SJCRH30 (cell line): ENCODE measurements at regions not wholly inside any gene's neighbourhood (a gene's known extent, or its start where the extent isn't known, plus 50 kb on each side); places are given as distances from the start of the nearest gene placed in this dataset.

Source experiments
- DNase-seq, 2 experiments: peaks; one replicate each; pipeline ENCODE4 v3.0.0-alpha.2; 2015 to 2020
- H3K27ac ChIP-seq: fragments of 250-450 bp; sonication (Bioruptor Pico); 2 replicates; pipeline ENCODE4 v1.5.1; 2020; ENCODE audit warnings: mild to moderate bottlenecking, moderate library complexity
- H3K27me3 ChIP-seq: fragments of 250-450 bp; sonication (Bioruptor Pico); 2 replicates; pipeline ENCODE4 v1.5.1; 2020; ENCODE audit warnings: mild to moderate bottlenecking, moderate library complexity
- H3K36me3 ChIP-seq: fragments of 250-450 bp; sonication (Bioruptor Pico); 2 replicates; pipeline ENCODE4 v1.5.1; 2020; ENCODE audit warnings: mild to moderate bottlenecking, moderate library complexity
- H3K4me1 ChIP-seq: fragments of 250-450 bp; sonication (Bioruptor Pico); 2 replicates; pipeline ENCODE4 v1.5.1; 2020; ENCODE audit warnings: mild to moderate bottlenecking, moderate library complexity
- H3K4me3 ChIP-seq: fragments of 250-450 bp; sonication (Bioruptor Pico); 2 replicates; pipeline ENCODE4 v1.5.1; 2020; ENCODE audit warnings: mild to moderate bottlenecking, moderate library complexity
- H3K9me3 ChIP-seq: fragments of 250-450 bp; sonication (Bioruptor Pico); replicated peaks from 2 replicates; pipeline ENCODE4 v1.5.1; 2020; ENCODE audit warnings: mild to moderate bottlenecking, moderate library complexity

GRCh38 chr15:93986400-93986984 is 244.9 kb upstream of the MCTP2 start:
- no peak overlapping the region for H3K27ac ChIP-seq
- no peak overlapping the region for H3K4me3 ChIP-seq
- peaks cover 44% of the 10 kb centered on the region for H3K4me1 ChIP-seq
- no peak for DNase-seq
- no peaks in the 10 kb centered on the region for H3K9me3 ChIP-seq
- no peaks in the 10 kb centered on the region for H3K36me3 ChIP-seq
- no peaks in the 10 kb centered on the region for H3K27me3 ChIP-seq

DNA sequence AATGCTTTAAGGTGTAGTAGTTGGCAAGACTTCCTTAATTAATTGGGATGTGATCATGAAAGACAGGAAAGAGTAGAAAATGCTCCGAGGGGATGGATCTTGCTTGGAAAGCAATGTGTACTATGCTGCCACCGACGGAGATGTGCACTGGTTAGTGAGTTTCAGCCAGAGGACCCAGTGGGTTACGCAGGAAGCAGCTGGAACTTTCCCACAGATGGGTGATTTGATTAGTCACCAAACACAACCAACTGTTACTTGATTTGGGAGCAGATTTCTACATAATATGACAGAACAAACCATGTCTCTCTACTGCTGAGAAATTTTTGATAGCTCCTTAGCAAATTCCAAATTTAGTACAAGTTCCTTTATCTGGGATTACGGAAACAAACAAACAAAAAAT is 245.4 kb upstream of the MCTP2 start:
- Histone ChIP-seq H3K27me3 (no peaks in the 10 kb centered on the region), H3K4me3 (no peak overlapping the region), H3K9me3 (no peaks in the 10 kb centered on the region), H3K36me3 (no peaks in the 10 kb centered on the region), H3K4me1 (peaks cover 45% of the 10 kb centered on the region), H3K27ac (no peak overlapping the region)
- peak in 1 of 2 experiments; percentile 28 for DNase-seq

DNA sequence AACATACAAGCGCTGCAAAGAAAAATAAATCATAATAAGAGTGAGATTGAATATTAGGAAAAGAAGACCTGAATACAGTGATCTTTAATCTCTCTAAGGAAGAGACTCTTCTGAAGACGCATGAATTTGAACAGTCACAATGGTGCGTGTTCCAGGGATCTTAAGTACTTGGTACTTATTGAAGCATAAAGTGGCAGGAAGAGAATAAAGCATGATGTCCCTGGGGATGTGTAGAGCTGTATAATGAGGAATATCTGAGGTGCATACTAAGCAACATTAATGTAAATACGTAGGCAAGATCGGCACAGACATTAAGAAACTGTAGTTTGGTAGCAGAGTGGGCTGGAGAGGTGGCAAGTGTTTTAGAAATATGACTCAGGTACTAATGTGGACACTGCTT is 246.2 kb upstream of the MCTP2 start:
- no peaks in the 10 kb centered on the region for H3K36me3 ChIP-seq
- no peaks in the 10 kb centered on the region for H3K9me3 ChIP-seq
- H3K27ac ChIP-seq: no peak overlapping the region
- H3K4me1 ChIP-seq: peaks cover 51% of the 10 kb centered on the region
- DNase-seq: no peak
- no peak overlapping the region for H3K4me3 ChIP-seq
- H3K27me3 ChIP-seq: no peaks in the 10 kb centered on the region

DNA sequence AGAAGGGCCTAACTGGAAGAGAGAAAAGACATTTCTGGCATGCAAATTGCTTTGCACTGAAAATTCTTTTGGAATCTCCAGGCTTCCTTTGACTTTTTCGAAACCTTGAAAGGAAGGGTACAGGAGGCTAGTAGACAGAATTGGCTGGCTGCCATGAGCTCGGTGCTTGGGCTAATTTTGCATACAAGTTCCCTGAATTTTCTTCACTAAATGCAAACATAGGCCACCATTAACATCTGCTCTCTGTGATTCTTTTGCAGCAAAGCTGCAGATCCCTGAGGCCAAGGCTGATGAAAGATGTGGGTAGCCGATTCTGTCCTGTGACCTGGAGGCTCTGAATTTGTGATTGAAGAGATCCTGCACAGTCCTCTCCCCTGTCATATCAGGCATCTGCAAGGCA is 247.8 kb upstream of the MCTP2 start:
- peak; percentile 35 to 54 for DNase-seq
- no peaks in the 10 kb centered on the region for H3K27me3 ChIP-seq
- H3K36me3 ChIP-seq: no peaks in the 10 kb centered on the region
- peak overlapping the region; percentile 69 for H3K27ac ChIP-seq
- H3K4me1 ChIP-seq: peaks cover 44% of the 10 kb centered on the region
- no peaks in the 10 kb centered on the region for H3K9me3 ChIP-seq
- no peak overlapping the region for H3K4me3 ChIP-seq

- Histone ChIP-seq H3K9me3 (no peaks in the 10 kb centered on the region; the same call in 1 of the 2 replicates), H3K27ac (peak overlapping the region; percentile 69), H3K4me3 (no peak overlapping the region), H3K27me3 (no peaks in the 10 kb centered on the region), H3K36me3 (no peaks in the 10 kb centered on the region), H3K4me1 (peaks cover 44% of the 10 kb centered on the region)
- peak; percentile 58 to 84 for DNase-seq
These were observed 249.1 kb upstream of the MCTP2 start for GRCh38 chr15:93982226-93982727.

DNA sequence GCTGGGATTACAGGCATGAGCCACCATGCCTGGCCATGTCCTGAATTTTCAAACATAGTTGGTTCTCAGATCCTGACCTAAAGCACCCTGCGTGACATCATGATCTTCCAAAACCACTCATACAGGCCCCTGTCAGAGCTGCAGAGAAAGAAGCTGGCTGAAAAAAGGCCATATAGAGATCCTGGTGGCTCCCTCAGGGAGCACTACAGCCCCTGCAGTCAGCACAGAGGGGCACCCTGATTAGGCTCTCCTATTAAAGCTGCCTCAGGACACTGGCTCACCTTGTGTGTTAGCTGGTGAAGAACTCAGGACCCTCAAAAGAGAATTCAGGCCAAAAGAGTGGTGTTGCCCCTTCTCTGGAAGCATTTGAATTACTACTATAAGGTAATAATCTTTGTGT is 249.7 kb upstream of the MCTP2 start:
- peak in 1 of 2 experiments; percentile 54 for DNase-seq
- Histone ChIP-seq H3K27ac (peak overlapping the region; percentile 8; the same call in 1 of the 2 replicates), H3K36me3 (no peaks in the 10 kb centered on the region), H3K27me3 (no peaks in the 10 kb centered on the region), H3K9me3 (no peaks in the 10 kb centered on the region; the same call in 1 of the 2 replicates), H3K4me1 (peaks cover 44% of the 10 kb centered on the region), H3K4me3 (no peak overlapping the region)

DNA sequence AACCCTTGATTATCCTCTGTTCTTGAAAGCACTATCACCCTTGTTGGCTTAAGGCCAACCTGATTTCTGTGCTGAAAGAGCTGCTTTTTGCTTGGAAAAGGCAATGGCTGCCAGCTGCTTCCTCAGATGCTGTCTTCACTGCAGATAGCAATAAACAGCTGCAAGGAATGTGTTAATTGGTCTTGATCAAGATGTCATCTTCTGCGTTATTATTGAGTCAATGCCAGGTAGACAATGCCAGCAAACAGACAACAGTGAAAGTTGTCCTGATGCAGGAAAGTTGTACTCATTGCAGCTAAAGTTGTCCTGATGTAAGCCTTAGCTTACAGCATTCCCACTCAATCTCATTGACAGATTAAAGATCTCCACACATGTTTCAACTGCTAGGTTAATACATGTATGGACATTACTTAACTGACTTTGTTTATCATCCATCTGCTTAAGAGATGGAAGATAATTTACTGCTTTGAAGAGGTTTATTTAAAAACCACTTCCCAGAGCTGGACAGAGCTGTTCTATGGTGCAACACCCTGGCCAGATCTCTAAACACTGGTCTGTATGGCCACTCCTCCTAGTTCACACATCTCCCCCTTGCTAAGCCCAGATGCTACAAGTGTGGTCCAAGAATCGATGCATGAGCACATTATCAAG is 251.0 kb upstream of the MCTP2 start:
- peak; percentile 58 to 77 for DNase-seq
- no peak overlapping the region for H3K27ac ChIP-seq
- no peaks in the 10 kb centered on the region; the same call in 1 of the 2 replicates for H3K9me3 ChIP-seq
- H3K27me3 ChIP-seq: no peaks in the 10 kb centered on the region
- H3K4me1 ChIP-seq: peaks cover 36% of the 10 kb centered on the region
- no peak overlapping the region for H3K4me3 ChIP-seq
- no peaks in the 10 kb centered on the region for H3K36me3 ChIP-seq

GRCh38 chr15:93974804-93975481 is 256.4 kb upstream of the MCTP2 start:
- Histone ChIP-seq H3K27ac (no peak overlapping the region), H3K4me3 (no peak overlapping the region), H3K9me3 (no peaks in the 10 kb centered on the region; the same call in 1 of the 2 replicates), H3K27me3 (no peaks in the 10 kb centered on the region), H3K36me3 (no peaks in the 10 kb centered on the region), H3K4me1 (peaks cover 3% of the 10 kb centered on the region)
- peak; percentile 35 to 73 for DNase-seq

DNA sequence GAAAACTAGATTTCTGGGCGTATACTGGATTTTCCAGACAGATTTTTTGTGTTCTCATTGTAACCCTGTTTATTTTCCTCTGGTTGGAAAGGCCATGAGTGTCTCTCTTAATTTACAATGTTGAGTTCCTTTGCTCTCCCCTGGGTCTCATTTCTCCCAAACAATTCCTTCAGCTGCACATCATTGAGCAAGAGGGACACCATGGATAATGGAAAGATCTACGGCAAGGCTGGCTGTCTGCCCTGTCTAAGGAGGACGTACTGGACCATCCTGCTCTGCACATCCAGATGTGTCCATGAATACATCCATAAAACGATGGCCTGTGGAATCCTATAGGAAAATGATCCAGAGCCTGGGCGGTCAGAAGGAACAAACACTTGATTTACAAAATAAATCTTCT is 258.1 kb upstream of the MCTP2 start:
- H3K9me3 ChIP-seq: no peaks in the 10 kb centered on the region; the same call in 1 of the 2 replicates
- no peak overlapping the region for H3K27ac ChIP-seq
- H3K4me3 ChIP-seq: no peak overlapping the region
- no peaks in the 10 kb centered on the region for H3K27me3 ChIP-seq
- no peaks in the 10 kb centered on the region; the same call in 1 of the 2 replicates for H3K4me1 ChIP-seq
- no peaks in the 10 kb centered on the region for H3K36me3 ChIP-seq
- no peak for DNase-seq

DNA sequence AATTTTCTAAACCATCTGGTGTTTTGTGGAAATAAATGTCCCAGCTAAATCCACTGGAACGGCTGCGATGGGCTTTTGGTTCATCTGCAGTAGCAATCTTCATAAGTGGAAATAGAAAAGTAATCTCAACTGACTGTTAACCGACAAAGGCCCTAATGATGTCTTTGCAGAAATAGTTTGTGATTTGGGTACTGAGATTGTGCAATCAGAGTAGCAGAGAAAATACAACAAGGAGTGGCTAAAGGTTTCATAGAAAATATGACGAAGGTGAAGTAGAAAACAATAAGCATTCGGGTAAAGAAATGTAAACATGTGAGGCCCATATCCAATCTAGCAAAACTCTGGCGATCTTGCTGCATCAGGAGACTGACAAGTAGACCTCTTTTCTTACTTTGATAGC is 262.6 kb upstream of the MCTP2 start:
- Histone ChIP-seq H3K36me3 (no peaks in the 10 kb centered on the region), H3K27ac (no peak overlapping the region), H3K4me1 (no peaks in the 10 kb centered on the region), H3K27me3 (no peaks in the 10 kb centered on the region), H3K9me3 (no peaks in the 10 kb centered on the region), H3K4me3 (no peak overlapping the region)
- no peak for DNase-seq

DNA sequence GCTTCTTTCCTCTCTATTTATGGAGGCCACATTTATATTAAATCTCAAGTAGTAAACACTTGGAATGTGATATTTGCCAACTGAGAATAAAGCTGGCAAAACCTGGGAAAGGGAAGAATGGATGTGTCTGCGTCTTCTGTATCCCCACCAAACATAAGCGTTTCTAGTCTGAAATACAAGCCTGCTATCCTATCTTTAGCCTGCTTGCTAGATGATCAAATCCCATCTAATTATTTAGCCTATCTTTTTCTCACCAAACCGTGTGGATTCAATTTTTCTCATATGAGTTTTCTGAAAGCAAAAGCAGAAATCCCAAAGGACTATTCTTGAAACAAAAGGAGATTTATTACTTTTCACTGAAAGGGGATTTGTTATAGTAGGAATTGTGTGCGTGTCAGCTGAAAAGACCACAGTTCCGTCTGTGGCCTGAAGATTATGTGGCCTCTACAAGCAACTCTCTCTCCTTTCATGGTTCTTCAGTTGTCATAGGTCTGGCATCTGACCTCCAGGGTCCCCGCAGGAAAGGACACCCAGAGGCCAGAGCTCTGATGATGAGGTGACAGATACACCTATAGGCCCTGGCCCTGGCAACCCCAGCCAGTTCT is 266.0 kb upstream of the MCTP2 start:
- DNase-seq: no peak
- H3K9me3 ChIP-seq: no peaks in the 10 kb centered on the region
- H3K4me3 ChIP-seq: no peak overlapping the region
- no peaks in the 10 kb centered on the region for H3K36me3 ChIP-seq
- no peaks in the 10 kb centered on the region for H3K4me1 ChIP-seq
- no peak overlapping the region for H3K27ac ChIP-seq
- no peaks in the 10 kb centered on the region for H3K27me3 ChIP-seq

DNA sequence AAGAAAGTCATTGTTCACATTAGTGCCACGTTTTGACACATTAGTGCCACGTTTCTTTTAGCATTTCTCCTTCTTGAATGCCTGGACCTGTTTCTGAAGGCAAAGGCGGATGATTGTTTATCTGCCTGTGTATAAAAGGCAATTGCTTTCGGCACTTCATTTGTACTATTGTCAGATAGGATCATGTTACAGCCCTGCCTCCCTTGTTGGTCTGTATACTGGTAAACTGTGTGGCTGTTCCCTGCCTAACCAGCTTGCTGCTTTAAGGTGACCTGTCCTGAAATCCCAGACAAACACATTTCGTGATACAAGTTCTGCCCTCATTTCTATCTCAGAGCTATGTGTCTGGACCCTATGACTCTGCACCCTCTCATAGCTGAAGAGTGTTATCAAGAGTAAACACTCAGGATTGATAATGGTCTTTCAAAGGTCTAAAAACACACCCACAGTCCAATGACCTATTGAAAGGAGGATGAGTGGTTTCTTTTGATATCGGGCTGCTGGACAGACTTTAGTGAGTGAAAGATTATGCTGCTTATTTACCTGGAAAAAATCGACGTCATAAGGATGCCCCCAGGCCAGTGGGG is 276.3 kb upstream of the MCTP2 start:
- Histone ChIP-seq H3K4me1 (no peaks in the 10 kb centered on the region), H3K9me3 (no peaks in the 10 kb centered on the region), H3K36me3 (no peaks in the 10 kb centered on the region), H3K27ac (no peak overlapping the region), H3K4me3 (no peak overlapping the region), H3K27me3 (no peaks in the 10 kb centered on the region)
- DNase-seq: no peak

GRCh38 chr15:93948726-93949125 is 282.6 kb upstream of the MCTP2 start:
- H3K27me3 ChIP-seq: no peaks in the 10 kb centered on the region
- H3K27ac ChIP-seq: no peak overlapping the region

DNA sequence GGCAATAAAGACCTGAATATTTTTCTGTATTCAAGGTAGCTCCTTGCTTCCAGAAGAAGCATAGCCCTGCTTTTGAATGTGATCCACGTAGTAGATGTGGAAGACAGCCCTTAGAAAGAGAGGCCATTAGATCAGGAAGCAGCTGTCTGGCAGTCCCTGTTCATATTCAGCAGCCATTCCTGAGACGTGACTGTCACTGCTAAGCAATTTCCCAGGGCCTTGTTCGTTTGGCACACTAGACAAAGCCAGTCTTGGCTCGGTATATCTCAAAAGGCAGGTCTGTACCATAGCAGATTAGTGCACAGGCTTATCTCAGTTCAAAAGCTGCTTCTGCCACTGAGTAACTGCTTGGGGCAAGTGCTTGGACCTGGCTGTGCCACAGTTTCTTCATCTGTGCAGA is 287.8 kb upstream of the MCTP2 start:
- H3K27ac ChIP-seq: no peak overlapping the region
- peak in 1 of 2 experiments; percentile 28 for DNase-seq
- no peaks in the 10 kb centered on the region for H3K36me3 ChIP-seq
- H3K4me1 ChIP-seq: peaks cover 8% of the 10 kb centered on the region
- H3K27me3 ChIP-seq: no peaks in the 10 kb centered on the region
- no peak overlapping the region for H3K4me3 ChIP-seq
- H3K9me3 ChIP-seq: no peaks in the 10 kb centered on the region

More at GRCh38 chr15:93948726-93949125, 282.6 kb upstream of the MCTP2 start:
- H3K4me3 ChIP-seq: peak overlapping the region; percentile 14; the same call in 1 of the 2 replicates
- no peaks in the 10 kb centered on the region for H3K36me3 ChIP-seq
- no peaks in the 10 kb centered on the region for H3K9me3 ChIP-seq
- DNase-seq: no peak
- H3K4me1 ChIP-seq: peaks cover 5% of the 10 kb centered on the region; the same call in 1 of the 2 replicates
